ENCODE measurements at regions not wholly inside any gene's neighbourhood (a gene's known extent, or its start where the extent isn't known, plus 50 kb on each side); places are given as distances from the start of the nearest gene placed in this dataset.

- DNase-seq (ENCODE audit: low read depth) = no peak
- no peak for TF ChIP-seq CTCF (conservative IDR thresholded peaks at IDR 0.05; ENCODE audit: low read length)
- H3K4me3 ChIP-seq (ENCODE audit: low read length) = no peak overlapping the region
Measured at GRCh38 chr3:177430653-177431052, 233.4 kb upstream of the TBL1XR1 start.

- no peak for DNase-seq (ENCODE audit: low read depth)
- H3K4me3 ChIP-seq (ENCODE audit: low read length) = no peak overlapping the region
- TF ChIP-seq CTCF (conservative IDR thresholded peaks at IDR 0.05; ENCODE audit: low read length) = no peak
Measured at GRCh38 chr3:177431525-177432176, 234.4 kb upstream of the TBL1XR1 start.

- no peak for DNase-seq (ENCODE audit: low read depth)
- no peak overlapping the region for H3K4me3 ChIP-seq (ENCODE audit: low read length)
- no peak for TF ChIP-seq CTCF (conservative IDR thresholded peaks at IDR 0.05; ENCODE audit: low read length)
Measured at GRCh38 chr3:177435301-177435700, 238.0 kb upstream of the TBL1XR1 start.

- TF ChIP-seq CTCF (conservative IDR thresholded peaks at IDR 0.05; ENCODE audit: low read length) = no peak
- DNase-seq (ENCODE audit: low read depth) = peak; percentile 38
- H3K4me3 ChIP-seq (ENCODE audit: low read length) = no peak overlapping the region
Measured at GRCh38 chr3:177437513-177438337, 240.4 kb upstream of the TBL1XR1 start.

- H3K4me3 ChIP-seq (ENCODE audit: low read length) = no peak overlapping the region
- peak; percentile 62 for DNase-seq (ENCODE audit: low read depth)
- no peak for TF ChIP-seq CTCF (conservative IDR thresholded peaks at IDR 0.05; ENCODE audit: low read length)
Measured at GRCh38 chr3:177438596-177439220, 241.4 kb upstream of the TBL1XR1 start.

- no peak overlapping the region for H3K4me3 ChIP-seq (ENCODE audit: low read length)
- peak; percentile 67 for DNase-seq (ENCODE audit: low read depth)
- no peak for TF ChIP-seq CTCF (conservative IDR thresholded peaks at IDR 0.05; ENCODE audit: low read length)
Measured at GRCh38 chr3:177439694-177440269, 242.5 kb upstream of the TBL1XR1 start.

Data from AG10803 (cell line).